Nephron progenitor cell (in vitro differentiated cells): ENCODE measurements at regions not wholly inside any gene's neighbourhood (a gene's known extent, or its start where the extent isn't known, plus 50 kb on each side); places are given as distances from the start of the nearest gene placed in this dataset.
"Not testable (repeated sequence)": the region's sequence is repeated elsewhere in the genome, so short reads cannot be mapped to it uniquely, and the experiment has no call there.

Source experiments
- DNase-seq: peaks from one replicate; pipeline ENCODE4 v3.0.0; 2021
- H3K27ac Mint-ChIP-seq: 2 replicates; pipeline ENCODE4 v1.8.0; 2021; ENCODE audit warnings: mild to moderate bottlenecking, moderate library complexity, mixed read lengths
- H3K27me3 Mint-ChIP-seq: 2 replicates; pipeline ENCODE4 v1.8.0; 2021; ENCODE audit warnings: mild to moderate bottlenecking, low read depth, mixed read lengths; ENCODE audit not compliant: poor library complexity
- H3K36me3 Mint-ChIP-seq: 2 replicates; pipeline ENCODE4 v1.8.0; 2021; ENCODE audit warnings: low read depth, mixed read lengths
- H3K4me1 Mint-ChIP-seq: 2 replicates; pipeline ENCODE4 v1.8.0; 2021; ENCODE audit warnings: mixed read lengths
- H3K4me3 Mint-ChIP-seq: 2 replicates; pipeline ENCODE4 v1.8.0; 2021; ENCODE audit warnings: mild to moderate bottlenecking, moderate library complexity, mixed read lengths
- H3K9me3 Mint-ChIP-seq: 2 replicates; pipeline ENCODE4 v1.8.0; 2021; ENCODE audit warnings: mild to moderate bottlenecking, moderate library complexity, mixed read lengths
- TF ChIP-seq, protein P1 (sequence below): fragments of 200-600 bp; sonication (generic); IDR thresholded peaks from 2 replicates; pipeline ENCODE4 v1.5.0; 2021; ENCODE audit warnings: antibody characterized with exemption

DNA sequence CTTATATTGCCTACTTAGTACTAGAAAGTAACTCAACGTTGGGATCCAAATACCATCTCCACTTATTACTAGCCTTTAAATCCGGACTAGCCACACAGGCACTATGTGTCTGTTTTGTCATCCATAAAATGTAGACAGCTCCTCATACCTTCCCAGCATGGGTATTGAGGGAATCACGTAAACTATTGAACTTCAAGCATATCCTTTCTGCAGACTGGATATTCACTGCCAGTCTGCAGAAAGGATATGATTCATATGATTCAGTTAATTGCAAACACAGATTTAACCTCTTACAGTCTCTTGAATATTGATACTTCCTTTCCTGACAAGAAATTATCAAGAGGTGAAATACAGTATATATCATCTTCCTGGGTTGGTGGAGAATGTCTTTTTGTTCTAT lies 186.0 kb downstream of the LEPR start:
- no peaks in the 10 kb centered on the region for H3K36me3 Mint-ChIP-seq
- H3K27ac Mint-ChIP-seq, result no peak overlapping the region
- no peak overlapping the region for H3K4me3 Mint-ChIP-seq
- H3K9me3 Mint-ChIP-seq, result no peaks in the 10 kb centered on the region
- no peak for DNase-seq
- TF ChIP-seq, protein P1, sequence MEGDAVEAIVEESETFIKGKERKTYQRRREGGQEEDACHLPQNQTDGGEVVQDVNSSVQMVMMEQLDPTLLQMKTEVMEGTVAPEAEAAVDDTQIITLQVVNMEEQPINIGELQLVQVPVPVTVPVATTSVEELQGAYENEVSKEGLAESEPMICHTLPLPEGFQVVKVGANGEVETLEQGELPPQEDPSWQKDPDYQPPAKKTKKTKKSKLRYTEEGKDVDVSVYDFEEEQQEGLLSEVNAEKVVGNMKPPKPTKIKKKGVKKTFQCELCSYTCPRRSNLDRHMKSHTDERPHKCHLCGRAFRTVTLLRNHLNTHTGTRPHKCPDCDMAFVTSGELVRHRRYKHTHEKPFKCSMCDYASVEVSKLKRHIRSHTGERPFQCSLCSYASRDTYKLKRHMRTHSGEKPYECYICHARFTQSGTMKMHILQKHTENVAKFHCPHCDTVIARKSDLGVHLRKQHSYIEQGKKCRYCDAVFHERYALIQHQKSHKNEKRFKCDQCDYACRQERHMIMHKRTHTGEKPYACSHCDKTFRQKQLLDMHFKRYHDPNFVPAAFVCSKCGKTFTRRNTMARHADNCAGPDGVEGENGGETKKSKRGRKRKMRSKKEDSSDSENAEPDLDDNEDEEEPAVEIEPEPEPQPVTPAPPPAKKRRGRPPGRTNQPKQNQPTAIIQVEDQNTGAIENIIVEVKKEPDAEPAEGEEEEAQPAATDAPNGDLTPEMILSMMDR, result no peak
- H3K4me1 Mint-ChIP-seq, result no peaks in the 10 kb centered on the region
- no peaks in the 10 kb centered on the region for H3K27me3 Mint-ChIP-seq

DNA sequence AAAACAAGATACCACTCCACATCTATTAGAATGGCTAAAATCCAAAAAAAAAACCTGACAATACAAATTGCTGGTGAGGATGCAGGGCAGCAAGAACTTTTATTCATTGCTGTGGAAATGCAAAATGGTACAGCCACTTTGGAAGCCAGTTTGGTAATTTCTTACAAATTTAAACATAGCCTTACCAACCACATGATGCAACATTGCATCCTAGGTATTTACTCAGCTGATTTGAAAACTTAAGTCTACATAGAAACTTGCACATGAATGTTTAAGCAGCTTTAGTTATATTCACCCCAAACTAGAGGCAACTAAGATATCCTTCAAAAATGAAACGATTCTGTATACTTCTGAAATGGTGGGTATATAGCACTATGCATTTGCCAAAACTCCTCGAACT lies 178.8 kb upstream of the PDE4B start:
- no peaks in the 10 kb centered on the region for H3K9me3 Mint-ChIP-seq
- H3K4me3 Mint-ChIP-seq, result no peak overlapping the region
- DNase-seq, result no peak
- TF ChIP-seq, protein P1, result no peak
- no peaks in the 10 kb centered on the region for H3K27me3 Mint-ChIP-seq
- H3K27ac Mint-ChIP-seq, result no peak overlapping the region
- no peaks in the 10 kb centered on the region for H3K36me3 Mint-ChIP-seq
- no peaks in the 10 kb centered on the region for H3K4me1 Mint-ChIP-seq

DNA sequence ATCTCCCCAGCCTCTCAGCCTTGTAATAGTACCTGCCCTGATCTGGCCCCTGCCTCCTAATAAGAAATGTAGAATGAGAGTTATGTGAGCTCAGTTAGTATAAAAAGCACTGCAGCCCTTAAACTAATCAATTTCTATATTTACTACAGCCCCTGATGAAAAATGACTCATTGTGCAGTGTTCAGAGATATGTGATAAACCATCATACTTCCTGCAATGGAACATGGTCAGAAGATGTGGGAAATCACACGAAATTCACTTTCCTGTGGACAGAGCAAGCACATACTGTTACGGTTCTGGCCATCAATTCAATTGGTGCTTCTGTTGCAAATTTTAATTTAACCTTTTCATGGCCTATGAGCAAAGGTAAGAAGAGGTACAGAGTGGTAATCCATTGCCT lies 176.8 kb upstream of the PDE4B start:
- no peak overlapping the region for H3K27ac Mint-ChIP-seq
- no peak overlapping the region for H3K4me3 Mint-ChIP-seq
- no peaks in the 10 kb centered on the region for H3K27me3 Mint-ChIP-seq
- H3K36me3 Mint-ChIP-seq, result no peaks in the 10 kb centered on the region
- H3K4me1 Mint-ChIP-seq, result peaks cover 3% of the 10 kb centered on the region
- DNase-seq, result no peak
- TF ChIP-seq, protein P1, result no peak
- no peaks in the 10 kb centered on the region for H3K9me3 Mint-ChIP-seq

GRCh38 chr1:65621721-65622120 lies 171.0 kb upstream of the PDE4B start:
- not testable (repeated sequence) for H3K9me3 Mint-ChIP-seq, H3K36me3 Mint-ChIP-seq, H3K27me3 Mint-ChIP-seq, H3K4me3 Mint-ChIP-seq
- H3K4me1 Mint-ChIP-seq, result peaks cover 16% of the 10 kb centered on the region
- H3K27ac Mint-ChIP-seq, result peak overlapping the region; percentile 5
- peak; percentile 3 for DNase-seq

DNA sequence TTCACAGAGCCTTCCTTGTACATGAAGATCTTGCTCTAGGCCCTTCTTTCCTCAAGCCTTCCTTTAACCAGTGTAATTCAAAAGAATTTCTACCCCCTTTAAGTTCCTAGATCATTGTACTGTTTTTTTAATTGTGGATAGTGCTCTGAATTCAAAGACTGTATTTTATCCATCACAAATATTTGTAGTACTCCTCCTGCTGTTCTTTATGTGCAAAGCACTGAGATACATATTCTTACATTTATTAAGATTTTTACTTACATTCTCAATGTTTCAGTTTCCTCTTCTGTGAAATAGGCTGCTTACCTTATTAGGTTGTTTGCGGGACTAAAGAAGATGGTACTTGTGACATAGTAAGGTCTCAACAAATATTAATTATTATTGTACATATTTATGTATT lies 168.8 kb upstream of the PDE4B start:
- Mint-ChIP-seq H3K4me1 (peaks cover 16% of the 10 kb centered on the region), H3K27ac (no peak overlapping the region), H3K9me3 (no peaks in the 10 kb centered on the region), H3K36me3 (no peaks in the 10 kb centered on the region), H3K4me3 (no peak overlapping the region), H3K27me3 (no peaks in the 10 kb centered on the region)
- DNase-seq, result no peak
- TF ChIP-seq, protein P1, result no peak

DNA sequence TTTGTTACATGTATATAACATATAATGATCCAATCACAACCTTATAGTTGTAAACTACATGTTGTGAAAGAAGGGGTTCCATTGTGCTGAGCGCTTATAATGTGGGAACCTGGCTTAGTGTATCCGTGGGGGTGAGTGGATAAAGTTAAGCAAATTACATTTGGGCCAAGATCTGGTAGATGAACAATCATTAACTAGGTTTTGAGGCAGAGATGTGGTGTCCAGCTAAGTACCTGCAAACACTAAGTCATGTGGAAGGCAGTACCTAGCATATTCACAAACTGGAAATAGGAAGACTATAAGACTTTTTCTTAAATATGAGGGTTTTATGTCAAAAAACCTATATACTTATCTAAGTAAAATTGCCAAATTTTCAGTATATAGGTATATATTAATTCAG lies 167.2 kb upstream of the PDE4B start:
- no peaks in the 10 kb centered on the region for H3K27me3 Mint-ChIP-seq
- no peak for DNase-seq
- no peaks in the 10 kb centered on the region for H3K36me3 Mint-ChIP-seq
- H3K4me1 Mint-ChIP-seq, result peaks cover 19% of the 10 kb centered on the region
- no peak overlapping the region for H3K4me3 Mint-ChIP-seq
- no peaks in the 10 kb centered on the region for H3K9me3 Mint-ChIP-seq
- TF ChIP-seq, protein P1, result no peak
- no peak overlapping the region for H3K27ac Mint-ChIP-seq

DNA sequence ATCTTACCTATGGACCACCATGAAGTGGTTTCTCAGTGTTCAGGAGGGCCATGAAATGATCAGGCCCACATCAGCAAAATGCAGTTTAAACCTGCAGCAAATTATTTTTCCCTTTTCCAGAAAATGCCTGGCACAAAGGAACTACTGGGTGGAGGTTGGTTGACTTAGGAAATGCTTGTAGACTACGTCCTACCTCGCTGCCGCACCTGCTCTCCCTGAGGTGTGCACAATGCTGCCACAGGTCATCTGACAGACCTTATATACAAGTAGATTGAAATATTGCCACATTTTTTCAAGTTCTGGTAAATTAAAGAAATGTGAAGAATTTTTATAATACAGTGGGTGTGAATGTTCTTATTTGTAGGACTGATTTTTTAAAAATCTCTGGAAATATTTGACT lies 166.7 kb upstream of the PDE4B start:
- Mint-ChIP-seq H3K36me3 (no peaks in the 10 kb centered on the region), H3K4me3 (no peak overlapping the region), H3K9me3 (no peaks in the 10 kb centered on the region), H3K27me3 (no peaks in the 10 kb centered on the region), H3K27ac (no peak overlapping the region), H3K4me1 (peaks cover 20% of the 10 kb centered on the region)
- no peak for DNase-seq
- TF ChIP-seq, protein P1, result no peak
